ENCODE measurements at regions not wholly inside any gene's neighbourhood (a gene's known extent, or its start where the extent isn't known, plus 50 kb on each side); places are given as distances from the start of the nearest gene placed in this dataset.

- no peak for TF ChIP-seq POLR2A (IDR thresholded peaks at IDR 0.05)
- TF ChIP-seq CTCF (IDR thresholded peaks at IDR 0.05 in 8 of 11, conservative IDR thresholded peaks at IDR 0.05 in 3 of 11) = peak in 5 of 11 experiments; percentile 7 to 22 (median 17)
These were observed 900.0 kb upstream of the CDH10 start for GRCh38 chr5:25544652-25545249.
